OCI-LY7 (cell line): ENCODE measurements at regions not wholly inside any gene's neighbourhood (a gene's known extent, or its start where the extent isn't known, plus 50 kb on each side); places are given as distances from the start of the nearest gene placed in this dataset.

ENCODE experiments used
- BruUV-seq: library from RNA; stranded (reverse); fragments of 400-500 nt; replicated peaks from 2 replicates; lab custom pipeline; 2021; lab: Mats Ljungman, UMichigan
- CTCF ChIA-PET: fragments of 300-600 bp; sonication (Branson Sonifier 250); formaldehyde crosslinking; loops from one replicate; lab custom pipeline; 2022; ENCODE audit warnings: antibody characterized with exemption; ENCODE audit not compliant: unreplicated experiment; lab: Charles Lee
- POLR2A ChIA-PET: fragments of 300-600 bp; sonication (Branson Sonifier 250); formaldehyde crosslinking; loops from one replicate; lab custom pipeline; 2022; ENCODE audit warnings: antibody characterized with exemption; lab: Charles Lee
- DNase-seq: peaks from one replicate; pipeline ENCODE4 v3.0.0-alpha.2; 2015; ENCODE audit warnings: low spot score
- H2AFZ ChIP-seq: fragments of 200-600 bp; sonication (generic), shearing (Covaris generic); 2 replicates; pipeline ENCODE4 v1.6.1; 2014; ENCODE audit warnings: mild to moderate bottlenecking, antibody characterized with exemption, low read length, moderate library complexity
- H3K27ac ChIP-seq: fragments of 200-600 bp; sonication (generic); 2 replicates; pipeline ENCODE4 v1.5.1; 2014; ENCODE audit warnings: mixed run types, low read depth, mild to moderate bottlenecking, moderate library complexity, low read length, inconsistent platforms; ENCODE audit not compliant: poor library complexity, severe bottlenecking
- H3K36me3 ChIP-seq: fragments of 200-600 bp; sonication (generic); 2 replicates; pipeline ENCODE4 v1.6.1; 2014; ENCODE audit warnings: mild to moderate bottlenecking, antibody characterized with exemption, low read length, moderate library complexity, mixed read lengths; ENCODE audit not compliant: insufficient read depth
- H3K4me1 ChIP-seq: fragments of 200-600 bp; sonication (generic); 2 replicates; pipeline ENCODE4 v1.5.1; 2014; ENCODE audit warnings: mild to moderate bottlenecking, low read length; ENCODE audit not compliant: insufficient read depth, poor library complexity, severe bottlenecking
- H3K4me2 ChIP-seq: fragments of 200-600 bp; sonication (generic); 2 replicates; pipeline ENCODE4 v1.6.1; 2014; ENCODE audit warnings: mild to moderate bottlenecking, low read length
- H3K4me3 ChIP-seq: fragments of 200-600 bp; sonication (generic); 2 replicates; pipeline ENCODE4 v1.5.1; 2014; ENCODE audit warnings: mild to moderate bottlenecking, low read depth, low read length; ENCODE audit not compliant: poor library complexity, severe bottlenecking
- H3K79me2 ChIP-seq: fragments of 200-600 bp; sonication (generic); 2 replicates; pipeline ENCODE4 v1.6.1; 2016; ENCODE audit warnings: low read depth, mild to moderate bottlenecking, low read length, moderate library complexity, mixed read lengths; ENCODE audit not compliant: insufficient read depth
- H3K9me2 ChIP-seq: fragments of 200-600 bp; sonication (generic); 2 replicates; pipeline ENCODE4 v1.6.1; 2016; ENCODE audit warnings: mild to moderate bottlenecking, low read length, mixed read lengths; ENCODE audit not compliant: insufficient read depth
- H3K9me3 ChIP-seq: fragments of 200-600 bp; sonication (generic); 2 replicates; pipeline ENCODE4 v1.6.1; 2014; ENCODE audit warnings: mild to moderate bottlenecking, mixed run types, low read length, mixed read lengths
- H4K20me1 ChIP-seq: fragments of 200-600 bp; sonication (generic); 2 replicates; pipeline ENCODE4 v1.6.1; 2014; ENCODE audit warnings: mild to moderate bottlenecking, antibody characterized with exemption, low read length, moderate library complexity, mixed read lengths; ENCODE audit not compliant: insufficient read depth
- CTCF ChIP-seq: fragments of 200-600 bp; sonication (generic); conservative IDR thresholded peaks from 2 replicates; pipeline ENCODE4 v1.5.1; 2014; ENCODE audit warnings: mild to moderate bottlenecking, antibody characterized with exemption, low read length, moderate library complexity, mixed read lengths
- EZH2phosphoT487 ChIP-seq: fragments of 200-600 bp; sonication (generic); IDR thresholded peaks from 2 replicates; pipeline ENCODE4 v1.6.1; 2018; ENCODE audit warnings: low read depth, borderline replicate concordance, mild to moderate bottlenecking, mixed run types, antibody characterized with exemption, low read length, moderate library complexity, mixed read lengths
- intact Hi-C: fragments of 100-400 bp; cut with micrococcal nuclease; formaldehyde crosslinking; loops from one replicate; pipeline ENCODE4 v1.10.0; 2022; ENCODE audit not compliant: unreplicated experiment

GRCh38 chr2:142199073-142199472 is 68.3 kb upstream of the LRP1B start:
- no peaks in the 10 kb centered on the region for H3K79me2 ChIP-seq
- no TSS peak for BruUV-seq
- intact Hi-C loops = no loop called here
- no peak overlapping the region for H3K4me3 ChIP-seq
- no peak for DNase-seq
- TF ChIP-seq CTCF (no peak), EZH2phosphoT487 (no peak)
- no peak overlapping the region for H2AFZ ChIP-seq
- H3K27ac ChIP-seq = no peak overlapping the region
- no peaks in the 10 kb centered on the region for H3K4me1 ChIP-seq
- no peaks in the 10 kb centered on the region for H3K9me2 ChIP-seq
- CTCF ChIA-PET = no interaction called here
- H4K20me1 ChIP-seq = no peaks in the 10 kb centered on the region
- no peak overlapping the region for H3K4me2 ChIP-seq
- POLR2A ChIA-PET = interaction anchor here (1.1 kb wide), 1 partner anchor 9 kb away, joined by 3 read pairs; no protein-coding TSS in a partner anchor
- no peaks in the 10 kb centered on the region for H3K9me3 ChIP-seq
- no peaks in the 10 kb centered on the region for H3K36me3 ChIP-seq

DNA sequence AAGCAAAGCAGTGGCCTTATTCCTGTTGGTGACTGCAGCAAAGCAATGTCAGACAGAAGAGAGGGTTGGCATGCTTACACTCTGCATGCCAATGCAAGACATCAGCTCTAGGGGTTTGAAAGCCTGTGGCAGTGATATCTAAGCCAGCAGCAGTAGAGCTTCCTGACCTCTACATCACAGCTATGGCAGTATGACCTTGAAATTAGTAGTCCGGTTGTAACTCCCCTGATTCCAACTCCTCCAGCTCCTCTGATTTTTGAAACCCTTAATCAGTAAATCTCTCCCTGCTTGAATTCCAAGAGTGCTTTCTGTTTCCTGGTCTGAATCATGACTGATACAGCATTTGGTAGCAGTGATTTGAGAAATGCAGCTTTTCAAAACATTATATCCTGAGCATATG is 60.0 kb upstream of the LRP1B start:
- BruUV-seq = no TSS peak
- H3K9me2 ChIP-seq = no peaks in the 10 kb centered on the region; the same call in 1 of the 2 replicates
- H3K27ac ChIP-seq = no peak overlapping the region
- no peaks in the 10 kb centered on the region for H4K20me1 ChIP-seq
- peaks cover 6% of the 10 kb centered on the region for H3K4me1 ChIP-seq
- ChIA-PET POLR2A (interaction anchor here (0.6 kb wide), 2 partner anchors 83 to 629 kb away, joined by 3 read pairs; no protein-coding TSS in a partner anchor), CTCF (no interaction called here)
- no peak overlapping the region for H3K4me2 ChIP-seq
- H3K4me3 ChIP-seq = no peak overlapping the region
- H2AFZ ChIP-seq = peak overlapping the region; percentile 17; the same call in 1 of the 2 replicates
- TF ChIP-seq CTCF (no peak), EZH2phosphoT487 (no peak)
- intact Hi-C loops = no loop called here
- peaks cover 7% of the 10 kb centered on the region; the same call in 1 of the 2 replicates for H3K9me3 ChIP-seq
- no peaks in the 10 kb centered on the region for H3K36me3 ChIP-seq
- no peaks in the 10 kb centered on the region for H3K79me2 ChIP-seq
- DNase-seq = no peak

- H3K4me3 ChIP-seq = no peak overlapping the region
Observed at GRCh38 chr2:142189501-142189900, 58.7 kb upstream of the LRP1B start.

More at GRCh38 chr2:142189501-142189900, 58.7 kb upstream of the LRP1B start:
- no peaks in the 10 kb centered on the region for H4K20me1 ChIP-seq
- H3K4me1 ChIP-seq = peaks cover 16% of the 10 kb centered on the region
- CTCF ChIA-PET = no interaction called here
- BruUV-seq = no TSS peak
- no peak for DNase-seq
- H3K27ac ChIP-seq = no peak overlapping the region
- intact Hi-C loops = no loop called here
- TF ChIP-seq EZH2phosphoT487 (no peak), CTCF (no peak)
- no peak overlapping the region for H2AFZ ChIP-seq
- H3K9me2 ChIP-seq = no peaks in the 10 kb centered on the region; the same call in 1 of the 2 replicates
- H3K36me3 ChIP-seq = no peaks in the 10 kb centered on the region
- no peak overlapping the region for H3K4me2 ChIP-seq
- H3K79me2 ChIP-seq = no peaks in the 10 kb centered on the region
- POLR2A ChIA-PET = interaction anchor here (0.6 to 1.0 kb wide), 2 partner anchors 9 to 42 kb away, joined by 3 read pairs; no protein-coding TSS in a partner anchor
- peaks cover 13% of the 10 kb centered on the region; the same call in 1 of the 2 replicates for H3K9me3 ChIP-seq
